ENCODE measurements at regions not wholly inside any gene's neighbourhood (a gene's known extent, or its start where the extent isn't known, plus 50 kb on each side); places are given as distances from the start of the nearest gene placed in this dataset.

- TF ChIP-seq CTCF (IDR thresholded peaks at IDR 0.05), result no peak
- no peak for DNase-seq
- no peak overlapping the region for H3K27ac Mint-ChIP-seq
- H3K4me1 Mint-ChIP-seq, result no peaks in the 10 kb centered on the region
- no peaks in the 10 kb centered on the region for H3K9me3 Mint-ChIP-seq
- H3K4me3 Mint-ChIP-seq, result no peak overlapping the region
- no peaks in the 10 kb centered on the region for H3K36me3 Mint-ChIP-seq (ENCODE audit: low read depth)
- peaks cover 4% of the 10 kb centered on the region for H3K27me3 Mint-ChIP-seq (ENCODE audit: low read depth, poor library complexity)
Measured at GRCh38 chr10:64535131-64535867, 1014.1 kb downstream of the REEP3 start.

GRCh38 chr10:64537112-64537511, 1015.9 kb downstream of the REEP3 start:
- no peaks in the 10 kb centered on the region for H3K4me1 Mint-ChIP-seq
- no peaks in the 10 kb centered on the region for H3K9me3 Mint-ChIP-seq
- H3K4me3 Mint-ChIP-seq, result no peak overlapping the region
- no peak for DNase-seq
- no peak overlapping the region for H3K27ac Mint-ChIP-seq
- H3K36me3 Mint-ChIP-seq (ENCODE audit: low read depth), result no peaks in the 10 kb centered on the region
- peaks cover 2% of the 10 kb centered on the region for H3K27me3 Mint-ChIP-seq (ENCODE audit: low read depth, poor library complexity)
- TF ChIP-seq CTCF (IDR thresholded peaks at IDR 0.05), result no peak

GRCh38 chr10:64537928-64538327, 1016.7 kb downstream of the REEP3 start:
- Mint-ChIP-seq H3K4me1 (no peaks in the 10 kb centered on the region), H3K27me3 (ENCODE audit: low read depth, poor library complexity) (no peaks in the 10 kb centered on the region), H3K4me3 (no peak overlapping the region), H3K36me3 (ENCODE audit: low read depth) (no peaks in the 10 kb centered on the region), H3K9me3 (no peaks in the 10 kb centered on the region), H3K27ac (no peak overlapping the region)
- DNase-seq, result no peak
- TF ChIP-seq CTCF (IDR thresholded peaks at IDR 0.05), result no peak

GRCh38 chr10:64546073-64546472, 1024.9 kb downstream of the REEP3 start:
- Mint-ChIP-seq H3K9me3 (peaks cover under 1% of the 10 kb centered on the region), H3K27me3 (ENCODE audit: low read depth, poor library complexity) (peaks cover 3% of the 10 kb centered on the region), H3K4me3 (no peak overlapping the region), H3K36me3 (ENCODE audit: low read depth) (no peaks in the 10 kb centered on the region), H3K27ac (no peak overlapping the region), H3K4me1 (peaks cover 28% of the 10 kb centered on the region)
- TF ChIP-seq CTCF (IDR thresholded peaks at IDR 0.05), result no peak
- DNase-seq, result no peak

GRCh38 chr10:64547168-64547567, 1026.0 kb downstream of the REEP3 start:
- TF ChIP-seq CTCF (IDR thresholded peaks at IDR 0.05), result no peak
- H3K9me3 Mint-ChIP-seq, result peaks cover 7% of the 10 kb centered on the region
- H3K27me3 Mint-ChIP-seq (ENCODE audit: low read depth, poor library complexity), result peaks cover 3% of the 10 kb centered on the region
- no peak for DNase-seq
- no peak overlapping the region for H3K4me3 Mint-ChIP-seq
- H3K4me1 Mint-ChIP-seq, result peaks cover 32% of the 10 kb centered on the region
- no peak overlapping the region for H3K27ac Mint-ChIP-seq
- no peaks in the 10 kb centered on the region for H3K36me3 Mint-ChIP-seq (ENCODE audit: low read depth)

- H3K4me3 Mint-ChIP-seq, result no peak overlapping the region
- no peaks in the 10 kb centered on the region for H3K27me3 Mint-ChIP-seq (ENCODE audit: low read depth, poor library complexity)
- H3K4me1 Mint-ChIP-seq, result peaks cover 4% of the 10 kb centered on the region
- no peak for TF ChIP-seq CTCF (IDR thresholded peaks at IDR 0.05)
- DNase-seq, result no peak
- peaks cover 7% of the 10 kb centered on the region for H3K9me3 Mint-ChIP-seq
- no peak overlapping the region for H3K27ac Mint-ChIP-seq
- no peaks in the 10 kb centered on the region for H3K36me3 Mint-ChIP-seq (ENCODE audit: low read depth)
Measured at GRCh38 chr10:64555666-64556065, 1034.5 kb downstream of the REEP3 start.
